GM13977 (cell line): ENCODE measurements at regions not wholly inside any gene's neighbourhood (a gene's known extent, or its start where the extent isn't known, plus 50 kb on each side); places are given as distances from the start of the nearest gene placed in this dataset.

Experiments used
- DNase-seq: peaks from one replicate; pipeline ENCODE4 v3.0.0; 2012; ENCODE audit warnings: low spot score
- CTCF ChIP-seq: IDR thresholded peaks from 2 replicates; pipeline ENCODE4 v1.5.1; 2012; ENCODE audit warnings: mild to moderate bottlenecking, control low read depth; ENCODE audit not compliant: insufficient read depth; ENCODE audit errors: extremely low read depth, missing control alignments
- in situ Hi-C: fragments of 300-500 bp; cut with MboI; formaldehyde crosslinking; loops from one replicate; pipeline ENCODE4 v1.12.0; 2022; ENCODE audit warnings: low sequenced_read_pairs, low pct_unique_long_range_greater_than_20kb, mixed read lengths, inconsistent platforms; ENCODE audit not compliant: unreplicated experiment

GRCh38 chr1:234724516-234725176 lies 114.7 kb upstream of the IRF2BP2 start:
- DNase-seq: peak; percentile 58
- in situ Hi-C loops: loop anchor here (25.0 kb wide), 2 partner anchors 113 to 363 kb away; no protein-coding TSS in a partner anchor
- TF ChIP-seq CTCF: no peak

GRCh38 chr1:234722904-234723720 lies 113.1 kb upstream of the IRF2BP2 start:
- in situ Hi-C loops: no loop called here
- peak; percentile 62 for DNase-seq
- TF ChIP-seq CTCF: no peak

- TF ChIP-seq CTCF: no peak
- in situ Hi-C loops: no loop called here
- no peak for DNase-seq
Observed at GRCh38 chr1:234722270-234722704, 112.3 kb upstream of the IRF2BP2 start.

GRCh38 chr1:234721476-234722269 lies 111.7 kb upstream of the IRF2BP2 start:
- in situ Hi-C loops: no loop called here
- no peak for TF ChIP-seq CTCF
- no peak for DNase-seq

- in situ Hi-C loops: no loop called here
- DNase-seq: no peak
- TF ChIP-seq CTCF: no peak
Observed at GRCh38 chr1:234720709-234721441, 110.9 kb upstream of the IRF2BP2 start.
